HCT116 (cell line): ENCODE measurements at regions not wholly inside any gene's neighbourhood (a gene's known extent, or its start where the extent isn't known, plus 50 kb on each side); places are given as distances from the start of the nearest gene placed in this dataset.

Source experiments
- CBX3 ChIP-seq: IDR thresholded peaks from 2 replicates; pipeline ENCODE4 v1.6.1; 2012; ENCODE audit warnings: low read depth
- EGR1 ChIP-seq: IDR thresholded peaks from 2 replicates; pipeline ENCODE4 v1.6.1; 2012; ENCODE audit warnings: low read depth
- EZH2 ChIP-seq: fragments of 200-600 bp; sonication (generic); IDR thresholded peaks from 2 replicates; pipeline ENCODE4 v1.6.1; 2017; ENCODE audit warnings: antibody characterized with exemption, mixed run types
- EZH2phosphoT487 ChIP-seq: fragments of 200-600 bp; IDR thresholded peaks from 2 replicates; pipeline ENCODE4 v1.6.1; 2018; ENCODE audit warnings: antibody characterized with exemption, borderline replicate concordance
- JUND ChIP-seq: IDR thresholded peaks from 2 replicates; pipeline ENCODE4 v1.6.1; 2012
- POLR2A ChIP-seq: IDR thresholded peaks from 2 replicates; pipeline ENCODE4 v1.7.0; 2011; ENCODE audit warnings: borderline replicate concordance; ENCODE audit not compliant: insufficient read depth, insufficient read length; ENCODE audit errors: extremely low read depth
- RAD21 ChIP-seq: IDR thresholded peaks from 2 replicates; pipeline ENCODE4 v1.6.1; 2012; ENCODE audit warnings: low read depth, mild to moderate bottlenecking
- ZNF274 ChIP-seq: fragments of 200-500 bp; sonication (Bioruptor generic); IDR thresholded peaks from 2 replicates; pipeline ENCODE4 v1.6.1; 2014; ENCODE audit warnings: mild to moderate bottlenecking, low read depth, low read length, inconsistent platforms
- TF ChIP-seq, protein P1 (sequence below), 3 experiments: fragments of 200-600 bp in 1 of 3; sonication (generic) in 1 of 3; IDR thresholded peaks in 2 of 3; conservative IDR thresholded peaks in 1 of 3; 2 replicates each; pipeline ENCODE4 v1.5.1; 2012 to 2017; ENCODE audit warnings: low read depth in 2 of 3, low read length in 2 of 3, antibody characterized with exemption in 1 of 3, borderline replicate concordance in 1 of 3, control low read depth in 1 of 3, mild to moderate bottlenecking in 1 of 3, mixed read lengths in 1 of 3, mixed run types in 1 of 3, moderate library complexity in 1 of 3; ENCODE audit not compliant: insufficient read depth in 1 of 3

DNA sequence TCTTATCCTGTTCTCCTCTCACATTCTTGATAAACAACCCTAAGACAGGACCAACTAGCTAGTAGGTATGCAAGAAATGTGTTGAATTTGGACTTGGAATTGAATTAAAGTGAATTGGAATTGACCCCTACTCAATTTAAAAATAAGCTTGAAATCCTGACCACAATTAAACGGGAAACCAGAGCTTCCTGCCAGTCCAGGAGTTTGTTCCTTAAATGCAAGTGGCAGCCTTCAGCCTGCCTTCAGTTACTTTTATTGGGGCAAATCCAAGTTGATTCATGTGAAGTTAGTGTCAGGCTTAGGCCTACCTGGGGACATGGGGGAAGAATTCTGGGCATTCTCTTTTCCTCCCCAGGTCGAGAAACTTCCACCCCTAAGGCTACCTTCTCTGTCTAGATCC is 457.6 kb downstream of the BCL11A start:
- TF ChIP-seq EZH2 (no peak), EGR1 (no peak), POLR2A (no peak), JUND (no peak), ZNF274 (no peak), RAD21 (no peak), CBX3 (no peak), EZH2phosphoT487 (no peak)
- TF ChIP-seq, protein P1, sequence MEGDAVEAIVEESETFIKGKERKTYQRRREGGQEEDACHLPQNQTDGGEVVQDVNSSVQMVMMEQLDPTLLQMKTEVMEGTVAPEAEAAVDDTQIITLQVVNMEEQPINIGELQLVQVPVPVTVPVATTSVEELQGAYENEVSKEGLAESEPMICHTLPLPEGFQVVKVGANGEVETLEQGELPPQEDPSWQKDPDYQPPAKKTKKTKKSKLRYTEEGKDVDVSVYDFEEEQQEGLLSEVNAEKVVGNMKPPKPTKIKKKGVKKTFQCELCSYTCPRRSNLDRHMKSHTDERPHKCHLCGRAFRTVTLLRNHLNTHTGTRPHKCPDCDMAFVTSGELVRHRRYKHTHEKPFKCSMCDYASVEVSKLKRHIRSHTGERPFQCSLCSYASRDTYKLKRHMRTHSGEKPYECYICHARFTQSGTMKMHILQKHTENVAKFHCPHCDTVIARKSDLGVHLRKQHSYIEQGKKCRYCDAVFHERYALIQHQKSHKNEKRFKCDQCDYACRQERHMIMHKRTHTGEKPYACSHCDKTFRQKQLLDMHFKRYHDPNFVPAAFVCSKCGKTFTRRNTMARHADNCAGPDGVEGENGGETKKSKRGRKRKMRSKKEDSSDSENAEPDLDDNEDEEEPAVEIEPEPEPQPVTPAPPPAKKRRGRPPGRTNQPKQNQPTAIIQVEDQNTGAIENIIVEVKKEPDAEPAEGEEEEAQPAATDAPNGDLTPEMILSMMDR (IDR thresholded peaks at IDR 0.05 in 2 of 3, conservative IDR thresholded peaks at IDR 0.05 in 1 of 3; ENCODE audit: borderline replicate concordance in 1 of 3, insufficient read depth in 1 of 3, low read depth in 2 of 3, low read length in 2 of 3) = no peak
